AG04449 (cell line): ENCODE measurements at regions not wholly inside any gene's neighbourhood (a gene's known extent, or its start where the extent isn't known, plus 50 kb on each side); places are given as distances from the start of the nearest gene placed in this dataset.

Experiments
- CTCF ChIA-PET: fragments of 350-600 bp; formaldehyde crosslinking; extraction: SDS; loops from one replicate; lab custom pipeline; 2021; ENCODE audit warnings: antibody characterized with exemption; lab: Yijun Ruan, JAX
- POLR2A ChIA-PET: fragments of 400-600, 350-600 bp; formaldehyde crosslinking; extraction: SDS; loops from one replicate; lab custom pipeline; 2020; ENCODE audit warnings: antibody characterized with exemption, inconsistent platforms; lab: Yijun Ruan, JAX
- DNase-seq: peaks from one replicate; pipeline ENCODE4 v3.0.0-alpha.2; 2010; ENCODE audit warnings: low read depth, low spot score
- H3K4me3 ChIP-seq: 2 replicates; pipeline ENCODE4 v1.5.1; 2011; ENCODE audit warnings: low read depth, mild to moderate bottlenecking, control low read depth, low read length
- TF ChIP-seq, protein P1 (sequence below): IDR thresholded peaks from one replicate; pipeline ENCODE4 v1.5.1; 2011; ENCODE audit warnings: mild to moderate bottlenecking, moderate library complexity, low read length, control low read depth, inconsistent platforms; ENCODE audit not compliant: insufficient read depth; ENCODE audit errors: missing control alignments

DNA sequence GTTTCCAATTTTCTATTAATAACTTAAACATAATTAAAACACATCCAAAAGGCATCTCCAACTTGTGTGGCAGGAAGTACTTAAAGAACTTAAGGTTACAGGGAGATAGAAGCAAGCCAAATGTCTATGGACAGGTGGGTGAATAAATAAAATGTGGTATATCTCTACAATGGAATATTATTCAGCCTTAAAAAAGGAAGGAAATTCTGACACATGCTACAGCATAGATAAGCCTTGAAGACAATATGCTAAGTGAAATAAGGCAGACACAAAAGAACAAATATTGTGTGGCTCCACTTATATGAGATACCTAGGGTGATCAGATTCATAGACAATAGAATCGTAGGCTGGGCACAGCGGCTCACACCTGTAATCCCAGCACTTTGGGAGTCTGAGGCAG is 109.6 kb downstream of the WT1 start:
- no peak overlapping the region for H3K4me3 ChIP-seq
- ChIA-PET CTCF (interaction anchor here (2.8 to 4.1 kb wide), 2 partner anchors 10 to 466 kb away, joined by 19 to 59 read pairs; no protein-coding TSS in a partner anchor), POLR2A (no interaction called here)
- DNase-seq = no peak
- TF ChIP-seq, protein P1, sequence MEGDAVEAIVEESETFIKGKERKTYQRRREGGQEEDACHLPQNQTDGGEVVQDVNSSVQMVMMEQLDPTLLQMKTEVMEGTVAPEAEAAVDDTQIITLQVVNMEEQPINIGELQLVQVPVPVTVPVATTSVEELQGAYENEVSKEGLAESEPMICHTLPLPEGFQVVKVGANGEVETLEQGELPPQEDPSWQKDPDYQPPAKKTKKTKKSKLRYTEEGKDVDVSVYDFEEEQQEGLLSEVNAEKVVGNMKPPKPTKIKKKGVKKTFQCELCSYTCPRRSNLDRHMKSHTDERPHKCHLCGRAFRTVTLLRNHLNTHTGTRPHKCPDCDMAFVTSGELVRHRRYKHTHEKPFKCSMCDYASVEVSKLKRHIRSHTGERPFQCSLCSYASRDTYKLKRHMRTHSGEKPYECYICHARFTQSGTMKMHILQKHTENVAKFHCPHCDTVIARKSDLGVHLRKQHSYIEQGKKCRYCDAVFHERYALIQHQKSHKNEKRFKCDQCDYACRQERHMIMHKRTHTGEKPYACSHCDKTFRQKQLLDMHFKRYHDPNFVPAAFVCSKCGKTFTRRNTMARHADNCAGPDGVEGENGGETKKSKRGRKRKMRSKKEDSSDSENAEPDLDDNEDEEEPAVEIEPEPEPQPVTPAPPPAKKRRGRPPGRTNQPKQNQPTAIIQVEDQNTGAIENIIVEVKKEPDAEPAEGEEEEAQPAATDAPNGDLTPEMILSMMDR = no peak

DNA sequence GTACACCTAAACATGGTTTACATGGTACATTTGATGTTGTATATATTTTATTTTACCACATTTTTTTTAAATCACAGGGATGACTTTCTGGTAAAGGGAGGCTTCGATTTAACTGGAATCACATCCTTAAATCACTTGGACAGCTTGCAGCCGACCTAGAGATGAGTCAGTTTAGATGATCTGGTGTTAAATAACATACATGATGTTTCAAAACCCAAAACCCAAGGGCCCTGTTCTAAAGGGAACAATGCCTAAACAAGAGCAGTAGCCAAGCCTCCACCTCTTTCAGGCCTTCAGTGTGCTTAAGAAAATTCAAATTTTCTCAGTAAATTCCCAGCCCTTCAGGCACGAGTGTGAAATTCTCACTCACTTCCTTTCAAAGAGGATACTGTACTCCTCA is 108.8 kb downstream of the WT1 start:
- POLR2A ChIA-PET = no interaction called here

DNA sequence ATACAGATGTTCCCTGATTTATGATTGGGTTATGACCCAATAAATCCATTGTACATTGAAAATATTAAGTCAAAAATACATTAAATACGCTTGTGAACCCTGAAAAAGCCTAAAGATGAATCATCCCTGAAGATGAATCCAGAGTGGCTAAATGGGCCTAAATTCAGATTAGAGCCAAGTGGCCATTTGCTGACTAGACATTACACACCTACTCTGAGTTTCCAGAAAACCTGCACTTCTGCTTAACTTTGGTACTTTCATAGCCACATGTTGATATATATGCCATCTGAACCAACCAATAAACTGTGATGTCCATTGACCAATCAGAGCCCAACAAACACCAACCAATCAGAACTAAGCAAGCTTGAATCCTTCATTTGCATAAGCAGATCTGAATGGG is 106.9 kb downstream of the WT1 start:
- no peak for DNase-seq
- TF ChIP-seq, protein P1 = no peak
- POLR2A ChIA-PET = no interaction called here
- H3K4me3 ChIP-seq = no peak overlapping the region
- CTCF ChIA-PET = no interaction called here

More for the DNA sequence above, 108.8 kb downstream of the WT1 start:
- DNase-seq = no peak
- TF ChIP-seq, protein P1 = no peak
- no peak overlapping the region for H3K4me3 ChIP-seq
- CTCF ChIA-PET = interaction anchor here (1.2 to 1.6 kb wide), 2 partner anchors 456 to 467 kb away, joined by 3 to 4 read pairs; no protein-coding TSS in a partner anchor

DNA sequence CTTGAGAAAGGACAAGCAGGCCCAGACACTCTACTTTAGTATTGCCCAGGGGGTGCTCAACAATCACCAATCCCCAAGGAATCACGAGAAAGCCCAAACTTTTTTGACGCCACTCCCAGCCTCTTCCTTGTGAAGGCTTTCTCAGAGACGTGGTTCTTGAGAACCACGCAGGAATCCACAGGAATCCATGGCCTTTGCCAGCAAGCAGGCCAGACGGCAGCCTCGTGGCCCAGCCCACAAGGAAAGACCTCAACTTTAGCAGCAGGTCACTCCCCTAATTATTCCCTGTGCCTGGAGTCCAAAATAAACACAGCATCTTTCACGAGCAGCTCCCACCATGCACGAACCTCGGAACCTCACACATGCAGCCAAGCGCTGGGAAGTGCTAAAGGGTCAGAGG is 104.2 kb downstream of the WT1 start:
- TF ChIP-seq, protein P1 = no peak
- ChIA-PET CTCF (interaction anchor here (1.7 kb wide), 1 partner anchor 9 kb away, joined by 7 read pairs; no protein-coding TSS in a partner anchor), POLR2A (no interaction called here)
- no peak for DNase-seq
- no peak overlapping the region for H3K4me3 ChIP-seq

DNA sequence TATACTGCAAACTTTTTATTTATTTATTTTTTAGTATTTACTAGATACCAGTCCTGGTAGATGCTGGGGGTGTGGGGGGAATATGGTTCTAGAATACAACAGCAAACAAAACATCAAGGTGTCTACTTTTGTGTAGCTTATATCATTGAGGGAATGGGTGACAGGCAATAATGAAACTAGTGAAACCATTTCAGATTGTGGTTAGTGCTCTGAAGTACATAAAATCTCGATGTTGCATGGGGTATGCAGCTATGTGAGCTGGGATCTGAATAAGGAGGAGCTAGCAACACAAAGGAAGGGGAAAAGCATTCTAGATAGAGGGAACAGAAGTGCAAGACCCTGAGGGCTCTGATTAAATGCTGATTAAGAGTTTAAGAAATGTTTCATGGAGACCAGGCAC is 103.5 kb downstream of the WT1 start:
- DNase-seq = no peak
- ChIA-PET POLR2A (no interaction called here), CTCF (interaction anchor here (1.7 kb wide), 1 partner anchor 10 kb away, joined by 7 read pairs; no protein-coding TSS in a partner anchor)
- TF ChIP-seq, protein P1 = no peak
- H3K4me3 ChIP-seq = no peak overlapping the region

DNA sequence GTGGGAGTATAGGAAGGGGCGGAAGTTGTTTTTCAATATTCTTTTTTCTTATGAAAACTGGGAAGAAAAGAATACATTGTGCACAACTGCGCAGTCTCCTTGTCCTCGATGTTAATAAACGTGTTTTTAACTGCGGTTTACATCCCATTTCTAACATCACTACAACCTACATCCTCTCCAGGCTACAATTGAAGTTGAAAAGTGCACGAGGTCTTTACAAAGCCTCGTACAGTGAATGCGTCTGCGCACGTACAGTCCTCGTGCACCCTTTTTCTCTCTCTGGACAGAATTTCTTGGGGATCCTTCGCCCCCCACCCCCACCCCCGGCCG is 102.4 kb downstream of the WT1 start:
- no peak overlapping the region for H3K4me3 ChIP-seq
- POLR2A ChIA-PET = no interaction called here
- CTCF ChIA-PET = interaction anchor here (0.6 to 5.0 kb wide), 3 partner anchors 10 to 41 kb away, joined by 3 to 31 read pairs (median 4); no protein-coding TSS in a partner anchor
- DNase-seq = no peak
- TF ChIP-seq, protein P1 = no peak
